8988T (cell line): ENCODE measurements at regions not wholly inside any gene's neighbourhood (a gene's known extent, or its start where the extent isn't known, plus 50 kb on each side); places are given as distances from the start of the nearest gene placed in this dataset.
"Not testable (repeated sequence)": the region's sequence is repeated elsewhere in the genome, so short reads cannot be mapped to it uniquely, and the experiment has no call there.

Source experiments
- DNase-seq: peaks from one replicate; pipeline ENCODE4 v3.0.0; 2011

GRCh38 chr11:91624021-91624420, 600.6 kb upstream of the FAT3 start:
- DNase-seq: no peak

DNA sequence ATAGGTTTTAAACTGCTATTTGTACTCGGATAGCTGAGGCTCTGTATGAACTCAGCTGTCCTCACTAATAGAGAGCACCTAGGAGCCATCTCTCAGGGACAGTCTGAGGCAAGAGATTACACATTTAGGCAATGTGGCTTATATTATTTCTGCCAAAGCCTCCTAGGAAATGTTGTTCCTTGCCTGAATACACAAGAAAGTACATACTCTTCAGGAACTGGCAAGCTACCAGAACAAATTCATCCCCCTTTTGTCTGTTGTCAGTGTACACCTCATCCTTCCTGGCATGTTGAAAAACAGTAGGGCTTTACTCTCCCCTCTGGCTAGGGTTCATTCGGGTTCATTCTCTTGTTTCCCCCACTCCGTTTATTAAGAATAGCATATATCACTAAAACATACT, 615.9 kb upstream of the FAT3 start:
- no peak for DNase-seq

- no peak for DNase-seq
These were observed 628.5 kb upstream of the FAT3 start for GRCh38 chr11:91596111-91596510.

DNA sequence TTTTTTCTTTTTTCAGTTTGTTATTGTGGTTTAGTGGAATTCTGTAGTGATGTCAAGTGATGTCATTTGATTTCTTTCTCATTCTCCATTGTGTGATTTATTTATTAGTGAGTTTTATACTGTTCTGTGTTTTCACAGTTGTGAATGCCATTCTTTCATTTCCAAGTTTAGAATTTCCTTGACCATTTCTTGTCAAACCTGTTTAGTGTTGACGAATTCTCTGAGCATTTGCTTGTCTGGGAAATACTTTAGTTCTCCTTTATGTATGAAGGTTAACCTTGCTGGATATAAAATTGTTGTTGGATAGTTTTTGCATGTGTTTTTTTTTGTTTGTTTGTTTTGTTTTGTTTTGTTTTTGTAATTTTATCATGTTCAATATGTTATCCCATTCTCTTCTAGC, 633.6 kb upstream of the FAT3 start:
- no peak for DNase-seq

- no peak for DNase-seq
These were observed 637.5 kb upstream of the FAT3 start for GRCh38 chr11:91587131-91587530.

- DNase-seq: no peak
These were observed 639.4 kb upstream of the FAT3 start for GRCh38 chr11:91585035-91585801.

DNA sequence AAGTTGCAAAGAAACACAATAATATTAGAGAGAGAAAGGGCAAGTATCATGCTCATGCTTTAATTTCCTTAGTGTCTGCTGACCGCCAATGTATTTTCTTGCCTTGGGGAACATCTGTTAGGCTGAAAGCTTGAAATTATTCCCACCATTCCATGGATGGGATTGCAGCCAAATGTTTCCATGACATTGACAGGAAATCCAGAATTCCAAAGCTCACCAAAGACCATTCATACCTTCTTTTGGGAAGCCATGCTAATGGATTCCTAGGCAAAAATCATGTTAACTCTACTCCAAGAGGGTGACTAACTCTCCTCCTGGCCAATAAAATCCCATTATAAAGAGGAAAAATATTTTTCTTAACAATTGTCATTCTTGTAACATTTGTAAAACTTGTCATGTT, 661.4 kb upstream of the FAT3 start:
- DNase-seq: no peak

GRCh38 chr11:91560434-91560833, 664.2 kb upstream of the FAT3 start:
- no peak for DNase-seq

- no peak for DNase-seq
These were observed 686.6 kb upstream of the FAT3 start for GRCh38 chr11:91538065-91538464.

DNA sequence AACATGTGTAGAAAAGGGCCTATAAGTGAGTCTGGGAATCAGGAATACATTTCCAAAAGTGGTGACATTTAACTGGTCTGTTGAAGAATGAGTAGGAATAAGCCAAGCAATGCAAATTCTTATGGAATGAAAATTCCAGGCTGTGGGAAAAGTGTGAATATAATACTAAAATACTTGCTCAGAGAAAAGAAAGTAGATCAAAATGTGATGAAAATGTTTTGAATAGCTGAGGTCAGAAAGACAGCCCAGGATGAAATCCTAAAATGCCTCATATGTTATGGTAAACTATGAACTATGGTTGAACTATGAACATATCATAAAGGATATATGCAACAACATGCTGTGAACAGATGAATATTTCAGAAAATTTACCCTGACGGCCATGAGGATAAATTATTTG, 688.3 kb upstream of the FAT3 start:
- DNase-seq: no peak

DNA sequence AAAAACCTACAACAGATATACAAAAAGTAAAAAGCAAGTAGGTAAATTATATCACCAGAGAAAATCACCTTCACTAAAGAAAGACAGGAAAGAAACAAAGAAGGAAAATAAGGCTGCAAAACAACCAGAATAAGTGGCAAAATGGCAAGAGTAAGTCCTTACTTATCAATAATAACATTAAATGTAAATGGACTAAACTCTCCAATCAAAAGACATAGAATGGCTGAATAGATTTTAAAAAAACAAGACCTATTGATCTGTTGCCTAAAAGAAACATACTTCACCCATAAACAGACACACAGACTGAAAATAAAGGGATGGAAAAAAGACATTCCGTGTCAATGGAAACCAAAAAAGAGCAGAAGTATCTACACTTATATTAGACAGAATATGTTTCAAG, 695.7 kb upstream of the FAT3 start:
- no peak for DNase-seq

DNA sequence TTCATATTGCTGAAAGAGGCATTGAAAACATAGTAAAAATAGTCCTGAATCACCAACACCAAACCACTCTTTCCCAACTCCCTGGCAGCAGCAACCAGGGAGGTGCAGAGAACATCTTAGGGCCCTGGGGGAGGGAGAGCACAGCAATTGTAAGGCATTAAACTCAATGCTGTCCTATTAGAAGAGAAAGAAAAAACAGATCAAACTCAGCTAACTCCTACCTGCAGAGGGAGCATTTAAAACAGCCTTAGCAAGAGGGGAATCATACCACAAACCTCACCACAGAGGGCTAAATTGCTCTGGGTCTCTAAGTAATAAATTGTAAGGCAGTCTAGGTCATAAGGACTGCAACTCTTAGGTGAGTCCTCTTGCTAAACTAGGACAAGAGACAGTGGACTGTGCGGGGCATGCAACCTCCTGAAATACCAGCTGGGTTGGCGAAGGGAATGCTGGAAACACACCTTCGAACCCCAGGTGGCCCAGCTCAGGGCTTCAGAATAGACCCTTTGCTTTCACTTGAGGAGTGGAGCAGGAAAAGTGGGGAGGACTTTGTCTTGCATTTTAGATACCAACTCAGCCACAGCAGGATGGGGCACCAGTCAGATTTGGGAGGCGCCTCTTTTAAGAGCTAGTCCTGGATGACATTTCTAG, 697.1 kb upstream of the FAT3 start:
- DNase-seq: no peak

DNA sequence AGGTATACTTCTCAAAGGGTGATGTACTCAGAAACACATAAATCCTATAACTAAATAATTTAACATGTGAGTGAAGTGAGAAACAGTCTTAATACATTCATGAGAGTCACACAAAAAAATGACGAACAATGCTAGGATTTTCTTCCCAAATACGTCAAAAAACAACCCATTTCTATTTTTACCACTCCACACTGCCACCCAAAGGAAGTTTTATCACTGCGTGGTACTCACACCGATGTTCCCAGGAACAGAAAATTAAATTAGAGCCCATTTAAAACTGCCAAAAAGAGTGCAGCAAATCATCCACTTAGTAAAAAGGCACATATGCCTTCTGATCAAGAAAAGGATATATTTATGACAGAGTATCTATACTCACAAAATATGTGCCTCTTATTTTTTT, 710.9 kb upstream of the FAT3 start:
- DNase-seq: no peak

DNA sequence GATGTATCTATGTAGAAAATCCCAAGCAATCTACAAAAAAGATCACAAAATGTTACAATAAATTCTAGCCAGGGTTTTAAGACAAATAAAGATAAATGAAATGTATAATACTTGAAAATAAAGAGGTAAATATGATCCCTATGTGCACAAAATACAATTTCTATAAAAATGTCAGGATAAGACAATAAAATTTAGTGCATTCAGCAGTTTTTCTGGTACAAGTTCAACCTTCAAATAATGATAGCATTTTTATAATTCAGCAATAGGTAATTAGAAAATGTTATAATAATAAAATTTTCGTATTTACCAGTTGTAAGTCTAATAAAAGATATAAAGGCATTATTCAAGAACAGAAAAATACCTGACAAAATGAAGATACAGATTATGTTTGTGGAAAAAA, 726.8 kb upstream of the FAT3 start:
- no peak for DNase-seq

- DNase-seq: no peak
These were observed 728.8 kb upstream of the FAT3 start for GRCh38 chr11:91495837-91496236.

- no peak for DNase-seq
These were observed 734.6 kb upstream of the FAT3 start for GRCh38 chr11:91489989-91490388.

- DNase-seq: not testable (repeated sequence)
These were observed 740.7 kb upstream of the FAT3 start for GRCh38 chr11:91483956-91484355.

DNA sequence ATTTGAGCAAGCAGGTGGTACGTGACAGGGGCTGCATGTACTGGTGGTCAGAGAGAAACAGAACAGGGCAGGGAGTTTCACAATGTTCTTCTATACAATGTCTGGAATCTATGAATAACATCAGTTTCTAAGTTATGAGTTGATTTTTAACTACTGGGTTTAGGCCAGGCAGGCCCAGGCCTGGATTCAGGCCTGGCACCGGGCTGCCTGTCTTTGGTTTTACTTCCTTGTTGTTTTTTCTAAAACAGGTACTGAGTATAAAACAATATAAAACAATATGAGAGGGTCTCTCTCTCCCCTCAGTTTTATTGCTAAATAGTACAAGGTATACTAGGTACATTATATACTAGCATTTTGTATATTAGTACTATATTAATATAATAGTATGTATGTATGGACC, 742.7 kb upstream of the FAT3 start:
- DNase-seq: not testable (repeated sequence)

- no peak for DNase-seq
These were observed 754.0 kb upstream of the FAT3 start for GRCh38 chr11:91470656-91471055.

DNA sequence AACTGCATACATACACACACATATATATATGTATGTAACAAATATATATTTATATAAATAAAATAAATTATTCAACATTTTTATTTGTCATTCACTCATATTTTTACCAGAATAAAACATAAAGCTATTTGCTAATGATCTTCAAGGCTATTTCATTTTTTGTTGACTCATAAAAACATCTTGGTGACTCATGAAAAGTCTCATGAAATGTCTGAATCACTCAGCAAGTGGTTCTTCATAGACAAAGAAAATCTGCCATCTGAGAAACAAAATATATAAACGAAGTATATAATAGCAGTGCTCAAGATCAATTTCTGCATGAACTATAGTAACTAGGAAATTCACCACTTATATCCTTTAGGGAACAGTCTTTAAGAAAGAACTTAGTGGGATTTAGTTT, 764.8 kb upstream of the FAT3 start:
- no peak for DNase-seq

DNA sequence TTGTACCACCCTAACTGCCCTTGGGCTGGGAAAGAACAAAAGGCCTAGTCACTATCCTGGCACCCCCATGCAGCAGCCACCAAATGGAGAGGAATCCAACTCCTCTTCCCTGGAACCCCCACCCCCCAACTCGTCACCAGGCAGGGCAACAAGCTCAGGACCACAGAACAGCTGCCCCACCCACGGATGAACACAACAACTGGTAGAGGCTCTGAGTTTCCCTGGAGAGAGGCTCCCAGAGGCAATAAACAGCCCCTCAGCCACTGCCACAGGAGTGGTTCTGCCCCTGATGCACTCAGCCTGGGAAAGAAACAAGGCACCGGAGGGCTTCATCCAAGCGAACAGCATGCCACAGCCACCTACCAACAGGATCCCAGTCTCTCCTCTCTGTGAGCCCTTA, 778.4 kb upstream of the FAT3 start:
- DNase-seq: no peak

- no peak for DNase-seq
These were observed 788.8 kb upstream of the FAT3 start for GRCh38 chr11:91435694-91436395.

GRCh38 chr11:91433284-91434010, 791.2 kb upstream of the FAT3 start:
- no peak for DNase-seq

DNA sequence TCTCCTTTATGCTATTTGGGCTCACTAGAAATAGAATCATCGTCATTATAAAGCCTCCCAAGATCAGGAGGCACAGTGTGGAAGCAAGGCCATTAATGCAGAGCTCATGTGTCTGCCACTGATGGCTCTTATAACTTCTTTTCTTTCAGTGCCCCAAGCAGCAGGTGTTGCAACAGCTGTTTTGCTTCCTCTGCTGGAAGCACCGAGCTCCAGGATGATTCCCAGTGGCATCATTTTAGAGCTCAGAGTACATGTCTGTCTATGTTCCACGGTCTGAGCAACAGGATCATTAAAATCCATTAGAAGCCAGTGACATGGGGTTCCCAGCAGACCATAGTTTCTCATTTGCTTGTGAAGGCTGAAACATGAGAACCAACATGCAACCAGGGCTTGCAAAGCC, 803.0 kb upstream of the FAT3 start:
- no peak for DNase-seq
